WERI-Rb-1 (cell line): ENCODE measurements at regions not wholly inside any gene's neighbourhood (a gene's known extent, or its start where the extent isn't known, plus 50 kb on each side); places are given as distances from the start of the nearest gene placed in this dataset.

Experiments
- DNase-seq: peaks from one replicate; pipeline ENCODE4 v3.0.0-alpha.2; 2020
- H3K27ac ChIP-seq: fragments of 250-450 bp; sonication (Bioruptor Pico); 2 replicates; pipeline ENCODE4 v1.5.1; 2020; ENCODE audit warnings: mild to moderate bottlenecking, moderate library complexity
- H3K27me3 ChIP-seq: fragments of 250-450 bp; sonication (Bioruptor Pico); 2 replicates; pipeline ENCODE4 v1.5.1; 2021; ENCODE audit warnings: mild to moderate bottlenecking, low read depth, moderate library complexity; ENCODE audit not compliant: insufficient read depth, severe bottlenecking
- H3K36me3 ChIP-seq: fragments of 250-450 bp; sonication (Bioruptor Pico); 2 replicates; pipeline ENCODE4 v1.5.1; 2020; ENCODE audit warnings: mild to moderate bottlenecking, moderate library complexity
- H3K4me3 ChIP-seq: 2 replicates; pipeline ENCODE4 v1.5.1; 2011; ENCODE audit warnings: low read depth, mild to moderate bottlenecking, control low read depth, low read length
- H3K9me3 ChIP-seq: fragments of 250-450 bp; sonication (Bioruptor Pico); 2 replicates; pipeline ENCODE4 v1.5.1; 2021; ENCODE audit warnings: mild to moderate bottlenecking, moderate library complexity; ENCODE audit not compliant: severe bottlenecking
- TF ChIP-seq, protein P1 (sequence below): IDR thresholded peaks from 2 replicates; pipeline ENCODE4 v1.5.1; 2011; ENCODE audit warnings: low read depth, mild to moderate bottlenecking, control low read depth, inconsistent platforms, low read length

DNA sequence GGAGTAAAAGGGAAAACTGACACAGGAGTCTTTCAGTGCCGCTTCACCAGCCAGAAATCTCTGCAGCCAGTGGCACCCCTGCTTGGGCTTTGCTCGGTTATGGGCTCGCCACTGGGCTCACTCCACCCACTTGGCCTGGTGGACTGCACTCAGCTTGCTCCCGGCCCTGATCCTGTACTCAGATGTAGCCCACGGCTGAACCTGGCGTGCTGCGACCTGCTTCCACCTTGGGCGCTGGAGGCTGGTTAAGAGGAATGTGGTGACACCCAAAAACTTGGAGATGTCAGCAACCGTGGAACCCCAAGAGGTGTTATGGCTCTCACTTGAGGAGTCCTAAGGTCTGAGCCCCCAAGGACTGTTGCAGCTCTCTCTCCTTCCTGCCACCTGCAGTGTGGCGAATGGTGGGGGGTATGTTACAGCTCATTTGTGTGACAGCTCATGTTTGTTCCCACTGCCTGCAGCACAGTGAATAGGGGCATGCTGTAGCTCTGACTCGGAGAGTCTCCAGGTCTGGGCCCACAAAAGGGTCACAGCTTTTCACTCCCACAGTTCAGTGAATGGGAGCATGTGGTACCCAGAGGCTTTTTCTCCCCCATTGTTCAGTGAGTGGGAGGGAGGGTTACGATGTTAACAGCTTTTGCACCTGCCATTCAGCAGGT lies 1124.5 kb upstream of the ATXN8OS start:
- TF ChIP-seq, protein P1, sequence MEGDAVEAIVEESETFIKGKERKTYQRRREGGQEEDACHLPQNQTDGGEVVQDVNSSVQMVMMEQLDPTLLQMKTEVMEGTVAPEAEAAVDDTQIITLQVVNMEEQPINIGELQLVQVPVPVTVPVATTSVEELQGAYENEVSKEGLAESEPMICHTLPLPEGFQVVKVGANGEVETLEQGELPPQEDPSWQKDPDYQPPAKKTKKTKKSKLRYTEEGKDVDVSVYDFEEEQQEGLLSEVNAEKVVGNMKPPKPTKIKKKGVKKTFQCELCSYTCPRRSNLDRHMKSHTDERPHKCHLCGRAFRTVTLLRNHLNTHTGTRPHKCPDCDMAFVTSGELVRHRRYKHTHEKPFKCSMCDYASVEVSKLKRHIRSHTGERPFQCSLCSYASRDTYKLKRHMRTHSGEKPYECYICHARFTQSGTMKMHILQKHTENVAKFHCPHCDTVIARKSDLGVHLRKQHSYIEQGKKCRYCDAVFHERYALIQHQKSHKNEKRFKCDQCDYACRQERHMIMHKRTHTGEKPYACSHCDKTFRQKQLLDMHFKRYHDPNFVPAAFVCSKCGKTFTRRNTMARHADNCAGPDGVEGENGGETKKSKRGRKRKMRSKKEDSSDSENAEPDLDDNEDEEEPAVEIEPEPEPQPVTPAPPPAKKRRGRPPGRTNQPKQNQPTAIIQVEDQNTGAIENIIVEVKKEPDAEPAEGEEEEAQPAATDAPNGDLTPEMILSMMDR: no peak

DNA sequence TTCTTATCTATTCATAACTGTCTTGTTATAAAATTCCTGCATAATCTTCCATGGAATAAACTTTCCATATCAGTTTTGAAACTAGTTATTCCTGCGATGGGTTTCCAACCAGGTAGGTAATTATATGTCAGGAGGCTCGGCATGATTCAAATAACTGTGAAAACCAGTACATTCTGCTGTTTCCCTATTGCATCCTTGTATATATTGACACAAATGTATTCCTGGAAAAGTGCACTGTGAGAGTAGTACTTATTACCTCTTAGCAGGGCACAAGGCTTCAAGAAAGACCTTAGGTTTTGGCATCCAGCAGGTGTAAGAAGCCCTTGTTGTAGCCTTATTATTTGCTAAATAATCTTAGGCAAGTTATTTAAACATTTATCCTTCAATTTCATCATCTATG lies 1131.3 kb upstream of the ATXN8OS start:
- H3K9me3 ChIP-seq: no peaks in the 10 kb centered on the region
- no peaks in the 10 kb centered on the region for H3K36me3 ChIP-seq
- TF ChIP-seq, protein P1: no peak
- H3K4me3 ChIP-seq: no peak overlapping the region
- no peak overlapping the region for H3K27ac ChIP-seq
- no peak for DNase-seq
- no peaks in the 10 kb centered on the region for H3K27me3 ChIP-seq

More for the DNA sequence above, 1124.5 kb upstream of the ATXN8OS start:
- Histone ChIP-seq H3K36me3 (no peaks in the 10 kb centered on the region), H3K4me3 (no peak overlapping the region), H3K9me3 (no peaks in the 10 kb centered on the region), H3K27ac (no peak overlapping the region), H3K27me3 (no peaks in the 10 kb centered on the region)
- no peak for DNase-seq

DNA sequence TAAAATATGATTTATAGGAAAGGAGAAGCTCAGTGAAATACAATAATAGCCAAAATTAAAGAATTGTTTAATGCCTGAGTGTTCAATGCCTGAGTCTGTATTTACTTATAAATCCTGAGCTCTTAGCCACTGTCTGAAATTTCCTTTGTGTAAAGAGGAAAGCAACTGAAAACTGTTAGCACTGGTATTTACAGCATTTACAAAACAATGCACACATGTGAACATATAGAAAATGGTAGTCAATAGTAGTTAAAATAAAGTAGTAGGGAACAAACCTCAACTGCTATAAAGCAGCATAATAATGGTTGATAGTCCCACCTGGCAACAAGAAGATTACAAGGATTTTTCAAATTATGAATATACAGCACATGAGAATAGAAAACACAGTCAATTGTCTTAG lies 1137.1 kb upstream of the ATXN8OS start:
- Histone ChIP-seq H3K4me3 (no peak overlapping the region), H3K9me3 (no peaks in the 10 kb centered on the region), H3K27ac (no peak overlapping the region), H3K27me3 (no peaks in the 10 kb centered on the region), H3K36me3 (no peaks in the 10 kb centered on the region)
- TF ChIP-seq, protein P1: no peak
- DNase-seq: no peak

DNA sequence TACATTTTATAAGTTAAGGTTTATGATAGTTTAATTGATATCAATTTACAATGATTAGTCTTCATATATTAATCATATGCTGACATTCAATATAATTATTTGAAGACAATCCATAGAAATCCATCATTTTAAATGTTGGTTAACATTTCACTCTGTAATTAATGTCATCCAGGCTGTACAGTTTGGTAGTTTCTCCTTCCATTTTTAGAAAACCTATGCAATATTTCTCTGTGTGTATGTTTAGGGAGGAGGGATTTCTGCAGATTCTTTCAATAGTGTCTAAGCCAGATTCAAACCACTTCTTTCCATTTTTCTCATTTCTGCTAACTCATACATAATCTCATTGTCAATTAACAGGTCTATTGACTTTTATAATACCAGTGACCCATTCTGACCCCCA lies 1159.0 kb upstream of the ATXN8OS start:
- H3K9me3 ChIP-seq: no peaks in the 10 kb centered on the region
- H3K27me3 ChIP-seq: no peaks in the 10 kb centered on the region
- TF ChIP-seq, protein P1: no peak
- H3K36me3 ChIP-seq: no peaks in the 10 kb centered on the region
- no peak for DNase-seq
- no peak overlapping the region for H3K27ac ChIP-seq
- no peak overlapping the region for H3K4me3 ChIP-seq

DNA sequence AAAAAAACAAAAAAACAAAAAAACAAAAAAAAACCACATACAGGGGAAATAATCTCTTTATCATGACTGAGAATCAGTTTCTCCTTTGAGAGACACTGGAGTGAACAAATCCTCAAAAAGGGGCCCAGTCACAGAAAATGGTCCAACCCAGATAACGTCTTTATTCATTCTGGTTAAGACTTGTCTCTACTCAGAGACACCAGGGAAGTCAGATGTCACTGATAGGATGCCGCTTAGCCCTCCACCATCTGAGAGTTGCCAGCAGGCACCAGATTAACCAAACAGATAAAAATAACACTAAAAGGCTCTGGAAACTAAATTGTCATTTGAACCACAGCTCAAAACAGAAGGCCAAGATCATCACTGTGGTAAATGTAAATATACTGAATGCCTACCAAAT lies 1163.4 kb upstream of the ATXN8OS start:
- Histone ChIP-seq H3K27me3 (no peaks in the 10 kb centered on the region), H3K36me3 (no peaks in the 10 kb centered on the region), H3K4me3 (no peak overlapping the region), H3K9me3 (no peaks in the 10 kb centered on the region), H3K27ac (no peak overlapping the region)
- TF ChIP-seq, protein P1: no peak
- no peak for DNase-seq

DNA sequence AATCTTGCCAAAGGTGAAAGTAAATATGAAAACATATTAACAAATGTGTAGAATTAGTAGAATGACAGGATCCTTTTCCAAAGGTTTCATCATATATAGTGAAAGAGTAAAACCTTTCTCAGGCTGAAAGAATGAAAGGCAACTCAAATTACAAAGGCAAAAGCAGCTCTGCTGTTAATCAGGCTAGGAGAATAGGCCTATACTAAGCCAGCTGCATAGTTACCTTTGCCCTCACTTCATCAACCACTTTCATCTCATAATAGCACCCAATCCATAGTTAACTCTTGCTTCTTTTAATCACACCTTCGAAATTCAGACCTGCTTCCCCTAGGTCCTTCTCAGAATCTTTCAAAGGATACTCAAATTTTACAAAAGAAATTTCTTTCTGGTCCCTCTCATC lies 1167.6 kb upstream of the ATXN8OS start:
- H3K27ac ChIP-seq: no peak overlapping the region
- H3K27me3 ChIP-seq: no peaks in the 10 kb centered on the region
- no peaks in the 10 kb centered on the region for H3K9me3 ChIP-seq
- H3K36me3 ChIP-seq: no peaks in the 10 kb centered on the region
- no peak overlapping the region for H3K4me3 ChIP-seq
- TF ChIP-seq, protein P1: no peak
- DNase-seq: no peak
